HEK293 (cell line): ENCODE measurements at regions not wholly inside any gene's neighbourhood (a gene's known extent, or its start where the extent isn't known, plus 50 kb on each side); places are given as distances from the start of the nearest gene placed in this dataset.

Experiments
- CTCF ChIP-seq: fragments of 450-650 bp; formaldehyde crosslinking; IDR thresholded peaks from 2 replicates; pipeline ENCODE4 v1.5.1; 2016; ENCODE audit warnings: missing biosample characterization, missing genetic modification characterization
- KLF9 ChIP-seq: fragments of 450-650 bp; formaldehyde crosslinking; IDR thresholded peaks from 2 replicates; pipeline ENCODE4 v1.5.1; 2016; ENCODE audit warnings: missing biosample characterization, missing genetic modification characterization, low read depth
- MYNN ChIP-seq: fragments of 450-650 bp; formaldehyde crosslinking; IDR thresholded peaks from 2 replicates; pipeline ENCODE4 v1.5.1; 2016; ENCODE audit warnings: missing biosample characterization, missing genetic modification characterization, borderline replicate concordance
- YY1 ChIP-seq: fragments of 450-650 bp; formaldehyde crosslinking; IDR thresholded peaks from 2 replicates; pipeline ENCODE4 v1.5.1; 2018; ENCODE audit warnings: missing biosample characterization, missing genetic modification characterization
- ZBTB1 ChIP-seq: fragments of 450-650 bp; formaldehyde crosslinking; IDR thresholded peaks from 2 replicates; pipeline ENCODE4 v1.5.1; 2016; ENCODE audit warnings: missing biosample characterization, missing genetic modification characterization
- ZBTB49 ChIP-seq: fragments of 450-650 bp; formaldehyde crosslinking; IDR thresholded peaks from 2 replicates; pipeline ENCODE4 v1.5.1; 2016; ENCODE audit warnings: missing biosample characterization, missing genetic modification characterization, low read depth
- ZNF121 ChIP-seq: fragments of 450-650 bp; formaldehyde crosslinking; IDR thresholded peaks from 2 replicates; pipeline ENCODE4 v1.5.1; 2016; ENCODE audit warnings: missing biosample characterization, missing genetic modification characterization
- ZNF169 ChIP-seq: fragments of 450-650 bp; formaldehyde crosslinking; IDR thresholded peaks from 2 replicates; pipeline ENCODE4 v1.5.1; 2016; ENCODE audit warnings: missing biosample characterization, missing genetic modification characterization
- ZNF174 ChIP-seq: fragments of 450-650 bp; formaldehyde crosslinking; IDR thresholded peaks from 2 replicates; pipeline ENCODE4 v1.5.0; 2017; ENCODE audit warnings: missing biosample characterization, mild to moderate bottlenecking, missing genetic modification characterization
- ZNF510 ChIP-seq: fragments of 450-650 bp; formaldehyde crosslinking; IDR thresholded peaks from 2 replicates; pipeline ENCODE4 v1.5.1; 2018; ENCODE audit warnings: mild to moderate bottlenecking, missing genetic modification characterization, missing biosample characterization; ENCODE audit not compliant: insufficient replicate concordance
- TF ChIP-seq, protein P1 (sequence below): fragments of 450-650 bp; formaldehyde crosslinking; IDR thresholded peaks from 2 replicates; pipeline ENCODE4 v1.5.1; 2016; ENCODE audit warnings: missing biosample characterization, missing genetic modification characterization
- TF ChIP-seq, protein P2 (sequence below): fragments of 450-650 bp; formaldehyde crosslinking; optimal IDR thresholded peaks from 2 replicates; pipeline ENCODE3; 2016; ENCODE audit warnings: missing biosample characterization, mild to moderate bottlenecking, missing genetic modification characterization

DNA sequence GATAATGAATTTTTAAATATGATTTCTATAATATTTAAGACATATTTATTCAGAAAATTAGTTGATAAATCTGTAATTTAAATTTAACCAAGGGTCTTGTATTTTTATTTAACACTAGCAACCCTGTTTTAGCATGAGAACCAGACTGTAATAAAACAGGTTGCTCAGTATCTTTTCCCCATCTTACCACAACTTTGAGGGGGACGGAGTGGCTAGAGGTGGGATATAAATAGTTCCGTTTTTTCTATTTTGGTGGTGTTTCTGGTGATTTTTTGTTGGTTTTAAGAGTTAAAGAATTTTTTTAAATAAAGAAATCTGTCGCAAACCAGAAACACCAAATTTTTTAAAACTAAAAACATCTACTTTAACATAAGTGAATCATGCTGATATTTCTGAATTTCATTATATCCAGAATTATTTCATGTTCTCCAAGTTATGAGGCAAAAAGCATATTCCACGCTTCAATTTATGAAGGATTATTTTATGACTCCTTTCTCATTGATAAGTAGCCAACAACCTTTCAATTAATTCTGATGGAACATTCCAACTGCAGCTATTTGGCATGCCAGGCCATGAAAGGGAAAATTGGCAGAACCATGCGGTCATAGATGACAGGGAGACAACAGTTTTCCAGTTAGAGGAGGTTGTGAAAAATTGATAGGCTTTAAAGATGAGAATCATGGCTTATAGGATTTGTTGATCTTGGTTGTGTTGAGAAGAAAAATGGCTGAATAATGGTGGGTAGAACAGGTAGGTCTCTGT lies 151.9 kb upstream of the CARMIL1 start:
- TF ChIP-seq ZNF169: no peak
- TF ChIP-seq, protein P1, sequence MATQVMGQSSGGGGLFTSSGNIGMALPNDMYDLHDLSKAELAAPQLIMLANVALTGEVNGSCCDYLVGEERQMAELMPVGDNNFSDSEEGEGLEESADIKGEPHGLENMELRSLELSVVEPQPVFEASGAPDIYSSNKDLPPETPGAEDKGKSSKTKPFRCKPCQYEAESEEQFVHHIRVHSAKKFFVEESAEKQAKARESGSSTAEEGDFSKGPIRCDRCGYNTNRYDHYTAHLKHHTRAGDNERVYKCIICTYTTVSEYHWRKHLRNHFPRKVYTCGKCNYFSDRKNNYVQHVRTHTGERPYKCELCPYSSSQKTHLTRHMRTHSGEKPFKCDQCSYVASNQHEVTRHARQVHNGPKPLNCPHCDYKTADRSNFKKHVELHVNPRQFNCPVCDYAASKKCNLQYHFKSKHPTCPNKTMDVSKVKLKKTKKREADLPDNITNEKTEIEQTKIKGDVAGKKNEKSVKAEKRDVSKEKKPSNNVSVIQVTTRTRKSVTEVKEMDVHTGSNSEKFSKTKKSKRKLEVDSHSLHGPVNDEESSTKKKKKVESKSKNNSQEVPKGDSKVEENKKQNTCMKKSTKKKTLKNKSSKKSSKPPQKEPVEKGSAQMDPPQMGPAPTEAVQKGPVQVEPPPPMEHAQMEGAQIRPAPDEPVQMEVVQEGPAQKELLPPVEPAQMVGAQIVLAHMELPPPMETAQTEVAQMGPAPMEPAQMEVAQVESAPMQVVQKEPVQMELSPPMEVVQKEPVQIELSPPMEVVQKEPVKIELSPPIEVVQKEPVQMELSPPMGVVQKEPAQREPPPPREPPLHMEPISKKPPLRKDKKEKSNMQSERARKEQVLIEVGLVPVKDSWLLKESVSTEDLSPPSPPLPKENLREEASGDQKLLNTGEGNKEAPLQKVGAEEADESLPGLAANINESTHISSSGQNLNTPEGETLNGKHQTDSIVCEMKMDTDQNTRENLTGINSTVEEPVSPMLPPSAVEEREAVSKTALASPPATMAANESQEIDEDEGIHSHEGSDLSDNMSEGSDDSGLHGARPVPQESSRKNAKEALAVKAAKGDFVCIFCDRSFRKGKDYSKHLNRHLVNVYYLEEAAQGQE (tag by site-specific recombination): no peak
- TF ChIP-seq ZNF510 (tag by site-specific recombination): no peak
- TF ChIP-seq KLF9: no peak
- no peak for TF ChIP-seq CTCF (tag by site-specific recombination)
- no peak for TF ChIP-seq ZBTB49 (tag by site-specific recombination)
- TF ChIP-seq ZNF121: no peak
- no peak for TF ChIP-seq YY1 (tag by site-specific recombination)
- TF ChIP-seq ZNF174 (tag by site-specific recombination): no peak
- TF ChIP-seq MYNN: no peak
- TF ChIP-seq, protein P2, sequence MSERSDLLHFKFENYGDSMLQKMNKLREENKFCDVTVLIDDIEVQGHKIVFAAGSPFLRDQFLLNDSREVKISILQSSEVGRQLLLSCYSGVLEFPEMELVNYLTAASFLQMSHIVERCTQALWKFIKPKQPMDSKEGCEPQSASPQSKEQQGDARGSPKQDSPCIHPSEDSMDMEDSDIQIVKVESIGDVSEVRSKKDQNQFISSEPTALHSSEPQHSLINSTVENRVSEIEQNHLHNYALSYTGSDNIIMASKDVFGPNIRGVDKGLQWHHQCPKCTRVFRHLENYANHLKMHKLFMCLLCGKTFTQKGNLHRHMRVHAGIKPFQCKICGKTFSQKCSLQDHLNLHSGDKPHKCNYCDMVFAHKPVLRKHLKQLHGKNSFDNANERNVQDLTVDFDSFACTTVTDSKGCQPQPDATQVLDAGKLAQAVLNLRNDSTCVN (tag by site-specific recombination): no peak
- TF ChIP-seq ZBTB1 (tag by site-specific recombination): no peak
